NCI-H748 treated with DMSO at 0.1 percent for 48 hours (cell line): ENCODE measurements at regions not wholly inside any gene's neighbourhood (a gene's known extent, or its start where the extent isn't known, plus 50 kb on each side); places are given as distances from the start of the nearest gene placed in this dataset.
"Not testable (repeated sequence)": the region's sequence is repeated elsewhere in the genome, so short reads cannot be mapped to it uniquely, and the experiment has no call there.

Experiments
- DNase-seq: peaks from one replicate; lab custom pipeline; 2025; lab: John Stamatoyannopoulos, UW

- no peak for DNase-seq
Observed at GRCh38 chr2:66174491-66174890, 260.4 kb upstream of the MEIS1 start.

- no peak for DNase-seq
Observed at GRCh38 chr2:66173645-66174044, 261.3 kb upstream of the MEIS1 start.

DNA sequence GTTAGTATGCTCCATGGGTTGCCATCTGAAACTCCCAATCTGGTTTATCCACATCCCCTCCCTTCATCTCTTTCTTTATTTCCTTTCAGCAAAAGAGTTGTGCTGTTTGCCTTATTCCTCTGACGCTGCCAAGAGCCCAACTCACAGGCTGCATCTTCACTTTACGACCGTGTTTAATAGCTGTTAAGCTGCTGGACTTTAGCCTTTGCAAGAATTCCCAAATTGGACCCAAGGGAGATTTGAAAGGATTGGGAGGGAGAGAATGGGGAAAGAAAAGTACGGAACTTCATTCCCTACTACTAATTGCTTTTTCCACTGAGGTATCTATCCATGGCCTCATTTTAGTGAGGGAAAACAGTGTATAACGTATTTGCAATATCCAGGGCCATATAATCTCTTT is 263.4 kb upstream of the MEIS1 start:
- DNase-seq, result no peak

GRCh38 chr2:66170744-66171330 is 264.1 kb upstream of the MEIS1 start:
- peak; percentile 48 for DNase-seq

DNA sequence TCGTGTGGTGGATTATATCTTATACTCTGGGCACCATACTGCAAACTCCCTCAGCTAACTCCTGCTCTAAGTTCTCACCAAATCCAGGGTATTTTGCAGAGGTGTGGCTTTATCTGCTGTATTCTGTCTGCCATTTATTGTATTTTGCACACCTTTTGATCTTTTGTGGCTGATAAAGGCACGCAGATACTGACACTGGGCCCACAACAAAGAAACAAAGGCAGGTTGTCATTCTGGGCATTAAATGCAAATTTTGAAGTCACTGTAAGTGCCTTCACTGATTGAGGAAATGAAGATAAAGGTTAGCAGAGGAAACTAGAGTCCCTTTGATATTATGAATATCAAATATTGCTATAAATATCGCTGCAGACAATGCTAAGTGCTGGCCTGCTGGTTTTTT is 265.8 kb upstream of the MEIS1 start:
- DNase-seq, result no peak

DNA sequence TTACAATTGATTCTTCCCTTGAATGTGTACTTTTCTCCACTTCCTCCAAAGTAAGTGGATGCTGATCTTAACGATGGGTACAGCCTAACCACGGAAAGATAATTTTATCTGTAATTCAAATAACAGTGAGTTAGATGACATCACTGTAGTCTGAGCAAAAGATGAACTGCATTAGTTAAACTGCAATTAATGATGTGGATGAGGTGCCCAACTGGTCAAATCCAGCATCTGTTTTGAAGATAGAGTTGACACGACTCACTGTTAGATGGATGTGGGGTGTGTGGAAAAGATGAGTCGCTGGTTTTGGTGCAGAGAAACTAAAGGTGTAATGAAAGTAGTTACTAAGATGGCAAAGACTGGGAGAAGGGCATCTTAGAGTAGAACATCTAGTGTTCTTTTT is 270.5 kb upstream of the MEIS1 start:
- no peak for DNase-seq

DNA sequence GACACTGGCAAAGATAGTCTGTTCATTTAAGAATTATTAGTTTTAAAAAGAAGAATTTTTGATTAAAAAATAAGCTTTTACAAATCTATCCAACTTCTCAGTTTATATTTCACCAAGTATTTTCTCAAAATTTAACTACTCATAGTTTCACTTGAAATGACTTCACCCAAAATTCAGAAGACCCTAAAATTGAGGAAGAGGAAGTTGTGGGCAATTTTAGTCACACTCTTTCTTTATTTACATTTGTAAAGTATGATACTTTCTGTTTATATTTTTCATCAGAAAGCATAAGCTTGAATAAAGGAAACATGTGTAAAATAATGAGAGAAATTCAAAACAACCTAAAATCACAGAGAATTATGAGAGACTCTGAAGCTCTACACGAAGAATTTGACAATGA is 278.8 kb upstream of the MEIS1 start:
- DNase-seq, result no peak

DNA sequence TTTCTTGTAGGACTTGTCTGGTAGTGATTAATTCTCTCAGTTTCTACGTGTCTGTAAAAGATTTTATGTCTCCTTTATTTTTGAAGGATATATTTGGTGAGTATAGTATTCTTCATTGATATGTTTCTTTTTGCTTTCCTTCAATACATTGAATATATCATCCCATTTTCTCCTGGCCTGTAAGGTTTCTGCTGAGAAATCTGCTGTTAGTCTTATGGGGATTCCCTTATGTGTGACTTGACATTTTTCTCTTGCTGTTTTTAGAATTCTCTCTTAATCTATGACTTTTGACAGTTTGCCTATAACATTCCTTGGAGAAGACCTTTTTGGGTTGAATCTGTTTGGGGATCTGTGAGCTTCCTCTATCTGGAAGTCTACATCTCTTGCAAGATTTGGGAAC is 281.0 kb upstream of the MEIS1 start:
- DNase-seq, result no peak

GRCh38 chr2:66145490-66145889 is 289.4 kb upstream of the MEIS1 start:
- DNase-seq, result no peak

DNA sequence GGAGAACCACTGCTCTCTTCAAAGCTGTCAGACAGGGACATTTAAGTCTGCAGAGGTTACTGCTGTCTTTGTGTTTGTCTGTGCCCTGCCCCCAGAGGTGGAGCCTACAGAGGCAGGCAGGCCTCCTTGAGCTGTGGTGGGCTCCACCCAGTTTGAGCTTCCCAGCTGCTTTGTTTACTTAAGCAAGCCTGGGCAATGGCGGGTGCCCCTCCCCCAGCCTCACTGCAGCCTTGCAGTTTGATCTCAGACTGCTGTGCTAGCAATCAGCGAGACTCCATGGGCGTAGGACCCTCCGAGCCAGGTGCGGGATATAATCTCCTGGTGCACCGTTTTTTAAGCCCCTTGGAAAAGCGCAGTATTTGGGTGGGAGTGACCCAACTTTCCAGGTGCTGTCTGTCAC is 290.6 kb upstream of the MEIS1 start:
- not testable (repeated sequence) for DNase-seq

DNA sequence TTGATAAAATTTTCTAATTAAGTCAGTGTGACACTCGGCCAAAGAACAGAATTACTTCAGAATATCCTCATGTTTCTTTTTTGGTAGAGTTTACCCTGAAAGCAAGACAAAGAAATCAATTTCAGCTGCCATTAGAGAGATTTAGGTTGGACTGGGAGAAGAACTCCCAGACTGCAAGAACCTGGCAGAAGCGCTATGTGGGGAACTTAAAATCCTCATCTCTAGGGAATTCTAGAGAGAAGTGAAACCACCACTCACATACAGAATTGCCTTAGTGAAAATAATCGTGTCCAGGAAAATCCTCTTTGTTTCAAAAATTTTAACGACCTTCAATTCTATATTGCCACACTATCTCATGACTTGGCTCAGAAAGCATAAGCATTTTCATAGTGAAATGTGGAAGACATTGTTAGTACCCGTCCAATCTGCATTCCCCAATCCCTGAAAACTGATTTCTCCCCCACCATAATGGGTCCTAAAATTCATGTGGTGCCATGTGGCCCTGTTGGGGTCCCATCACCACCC is 297.3 kb upstream of the MEIS1 start:
- no peak for DNase-seq

GRCh38 chr2:66134138-66134701 is 300.7 kb upstream of the MEIS1 start:
- no peak for DNase-seq

GRCh38 chr2:66127656-66128055 is 307.3 kb upstream of the MEIS1 start:
- no peak for DNase-seq

DNA sequence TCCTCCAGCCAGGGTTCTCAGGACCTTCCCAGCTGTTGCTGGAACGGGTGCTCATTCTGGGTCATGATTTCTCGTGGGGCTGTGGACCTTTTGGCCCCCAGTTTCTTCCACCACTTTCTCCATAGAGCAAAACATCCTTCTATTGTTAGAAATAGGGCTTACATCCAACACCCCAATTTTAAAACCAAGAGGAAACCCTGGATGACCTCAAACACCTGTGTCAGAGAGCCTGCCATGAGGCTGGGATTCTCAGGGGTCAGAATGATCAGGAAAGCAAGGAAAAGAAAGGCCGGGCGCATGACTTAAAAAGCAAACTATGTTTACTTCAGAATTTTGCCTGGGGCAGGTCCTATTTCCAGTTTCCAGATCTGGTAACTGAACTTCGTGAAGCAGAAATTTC is 307.9 kb upstream of the MEIS1 start:
- DNase-seq, result no peak

DNA sequence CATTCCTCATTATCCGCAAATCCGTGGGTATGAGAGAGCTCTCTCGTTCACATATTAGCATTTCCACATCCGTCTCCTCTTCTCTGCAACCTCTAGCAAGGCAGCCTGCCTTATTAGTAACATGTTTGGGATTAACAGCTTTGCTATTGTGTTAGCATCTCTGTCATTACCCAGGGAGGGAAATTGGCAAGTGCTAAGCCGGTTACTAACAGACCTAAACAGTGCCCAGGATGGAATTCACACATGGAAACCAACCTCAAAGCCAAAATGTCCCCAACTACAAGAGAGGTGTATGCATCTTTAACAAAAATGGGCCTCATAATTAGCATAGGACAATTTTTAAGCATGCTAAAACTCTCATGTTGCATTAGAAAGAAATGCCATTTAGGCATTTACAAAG is 309.0 kb upstream of the MEIS1 start:
- DNase-seq, result no peak

- no peak for DNase-seq
Observed at GRCh38 chr2:66122516-66122915, 312.4 kb upstream of the MEIS1 start.

DNA sequence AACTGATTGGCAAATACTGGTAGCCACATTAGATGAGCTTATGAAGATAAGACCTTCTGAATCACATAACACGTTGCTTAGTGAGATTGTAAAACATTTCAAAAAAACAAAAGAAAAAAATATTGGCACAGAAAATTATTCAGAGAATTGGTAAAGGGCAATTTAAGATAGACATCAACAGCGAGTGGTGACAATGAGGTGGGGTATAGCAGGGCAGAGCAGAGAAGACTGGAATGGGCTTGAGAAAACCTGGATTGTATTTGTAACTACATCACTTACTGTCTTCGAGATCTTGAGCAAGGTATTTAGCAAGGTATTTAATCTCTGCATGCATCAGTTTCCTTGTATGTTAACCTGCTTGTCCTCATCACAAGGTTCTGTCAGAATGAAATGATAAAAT is 313.0 kb upstream of the MEIS1 start:
- no peak for DNase-seq

DNA sequence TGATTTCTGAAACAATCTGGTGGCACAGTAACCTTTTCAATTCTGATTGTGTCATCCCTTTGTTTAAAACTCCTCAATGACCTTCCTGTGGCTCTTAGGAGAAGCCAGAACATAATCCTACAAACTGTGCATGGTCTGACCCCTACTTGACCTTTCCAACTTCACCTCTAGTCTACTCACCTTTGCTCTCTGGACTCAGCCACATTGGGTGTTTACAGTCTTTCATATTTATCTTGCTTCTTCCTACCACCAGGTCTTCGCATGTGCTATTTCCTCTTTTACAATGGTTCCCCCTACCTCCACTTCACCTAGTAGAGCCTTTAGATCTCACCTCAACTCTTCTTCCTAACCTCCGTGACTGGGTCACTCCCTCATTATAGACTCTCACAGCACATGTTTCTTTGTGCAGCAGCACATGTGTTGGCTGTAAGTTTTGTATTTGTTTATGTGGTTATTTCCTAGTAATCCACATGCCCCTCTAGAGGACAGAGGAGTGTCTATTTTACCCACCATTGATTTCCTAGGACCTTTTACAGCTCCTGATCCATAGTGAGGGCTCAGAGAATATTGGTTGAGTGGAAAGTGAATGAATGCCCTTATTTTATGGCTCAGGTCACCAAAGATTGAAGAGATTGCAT is 320.8 kb upstream of the MEIS1 start:
- DNase-seq, result no peak

- DNase-seq, result no peak
Observed at GRCh38 chr2:66111706-66112105, 323.2 kb upstream of the MEIS1 start.

DNA sequence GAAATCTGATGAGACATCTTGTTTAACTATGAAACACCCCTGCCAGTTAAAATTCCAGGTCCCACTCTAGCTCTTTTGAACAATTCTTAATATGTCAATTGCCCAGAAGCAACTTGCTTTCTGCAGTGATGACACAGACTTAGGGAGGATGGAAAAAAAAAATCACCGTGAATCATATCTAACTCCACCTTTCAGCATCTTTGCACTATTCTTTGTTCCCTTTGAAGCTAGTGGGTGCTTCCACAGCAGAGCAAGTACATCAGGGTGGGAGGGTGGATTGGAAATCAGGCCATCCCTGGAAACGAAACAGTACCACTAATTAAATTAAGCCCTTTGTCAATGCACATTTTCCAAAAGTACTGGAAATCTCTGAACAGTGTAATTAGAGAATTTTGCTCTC is 324.3 kb upstream of the MEIS1 start:
- DNase-seq, result no peak

DNA sequence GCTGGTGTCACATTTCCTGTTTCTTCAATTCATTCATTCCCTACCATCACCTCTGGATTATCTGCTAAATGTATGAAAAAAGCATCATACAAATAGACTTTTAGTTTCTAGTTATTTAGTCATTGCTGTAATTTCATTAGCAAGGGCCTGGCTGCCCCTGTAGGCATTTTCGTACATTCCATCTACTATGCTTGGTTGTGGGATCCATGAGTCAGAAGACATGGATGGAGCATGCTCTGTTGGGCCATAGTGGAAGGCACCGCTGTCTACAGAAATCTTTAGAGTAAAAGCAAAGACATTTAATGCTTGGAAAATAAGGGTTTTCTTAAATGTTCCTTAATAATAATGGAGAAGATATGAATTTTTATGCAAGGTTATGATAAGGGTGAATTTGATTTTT is 324.8 kb upstream of the MEIS1 start:
- no peak for DNase-seq

DNA sequence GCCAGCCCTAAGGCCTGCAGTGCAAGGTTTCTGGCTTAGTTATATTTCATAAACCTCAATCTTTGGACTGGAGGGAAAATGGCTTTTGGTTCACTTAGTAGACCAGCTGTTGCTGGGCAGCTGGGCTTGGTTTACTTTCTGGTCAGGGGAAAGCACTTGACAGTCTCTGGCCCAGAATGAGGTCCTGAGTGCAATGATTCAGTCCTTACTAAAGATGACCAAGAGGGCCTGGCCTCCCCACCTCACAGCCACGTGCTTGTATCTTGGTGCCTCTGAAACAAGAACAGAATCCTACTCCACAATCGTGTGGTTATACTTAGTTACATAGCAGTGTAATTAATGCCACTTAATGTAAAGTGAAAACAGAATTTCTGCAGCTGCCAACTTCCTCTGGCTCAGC is 325.5 kb upstream of the MEIS1 start:
- DNase-seq, result no peak

DNA sequence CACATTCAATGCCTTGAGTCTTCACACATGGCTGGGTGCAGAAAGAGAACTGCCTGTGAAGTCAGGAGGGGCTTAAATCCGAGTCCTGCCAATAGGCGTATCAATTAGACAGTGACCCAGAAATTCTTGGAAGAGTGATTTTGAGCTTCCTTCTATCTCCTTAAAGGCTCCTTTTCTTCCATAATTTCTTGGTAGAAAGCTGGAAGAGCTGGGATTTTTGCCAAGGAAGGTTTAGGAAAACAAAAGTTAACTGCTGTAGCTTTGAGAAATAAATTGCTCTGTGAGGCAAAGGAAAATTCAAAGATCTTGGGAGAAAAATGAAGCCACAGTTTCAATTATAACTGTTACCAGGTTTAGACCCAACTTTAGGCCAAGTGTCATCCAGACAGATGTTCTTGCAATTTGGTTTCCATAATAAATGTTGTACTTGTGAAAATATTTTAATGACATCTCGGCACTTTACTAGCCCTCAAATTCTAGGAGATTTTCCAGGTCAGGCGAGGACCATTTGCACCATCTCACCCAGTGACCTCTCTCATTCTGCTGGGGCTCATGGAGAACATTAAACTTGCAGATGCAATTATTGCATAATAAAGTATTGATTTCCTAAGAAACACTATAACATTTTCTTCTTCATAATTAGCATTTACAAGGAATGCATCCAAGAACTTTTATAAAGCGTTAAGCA is 329.7 kb upstream of the MEIS1 start:
- no peak for DNase-seq
